ENCODE measurements at regions not wholly inside any gene's neighbourhood (a gene's known extent, or its start where the extent isn't known, plus 50 kb on each side); places are given as distances from the start of the nearest gene placed in this dataset.

GRCh38 chr10:55464083-55464482, 663.1 kb upstream of the PCDH15 start:
- H3K27ac Mint-ChIP-seq = no peak overlapping the region
- TF ChIP-seq KAT7 (CRISPR knock-in tag; IDR thresholded peaks at IDR 0.05; ENCODE audit: borderline replicate concordance) (no peak), SMAD4 (CRISPR knock-in tag; IDR thresholded peaks at IDR 0.05) (no peak), ZNF532 (CRISPR knock-in tag; IDR thresholded peaks at IDR 0.05; ENCODE audit: borderline replicate concordance) (no peak), E2F1 (CRISPR knock-in tag; IDR thresholded peaks at IDR 0.05) (no peak), IRF2 (CRISPR knock-in tag; IDR thresholded peaks at IDR 0.05; ENCODE audit: borderline replicate concordance, low read depth) (no peak), NR2C2 (CRISPR knock-in tag; IDR thresholded peaks at IDR 0.05) (no peak), USF1 (CRISPR knock-in tag; IDR thresholded peaks at IDR 0.05) (no peak), ZNF396 (CRISPR knock-in tag; IDR thresholded peaks at IDR 0.05; ENCODE audit: borderline replicate concordance) (no peak), FOXJ3 (CRISPR knock-in tag; IDR thresholded peaks at IDR 0.05; ENCODE audit: borderline replicate concordance) (no peak), ZSCAN18 (CRISPR knock-in tag; IDR thresholded peaks at IDR 0.05) (no peak), HMGA2 (CRISPR knock-in tag; IDR thresholded peaks at IDR 0.05) (no peak), ZNF416 (CRISPR knock-in tag; IDR thresholded peaks at IDR 0.05) (no peak), MXD4 (CRISPR knock-in tag; IDR thresholded peaks at IDR 0.05; ENCODE audit: borderline replicate concordance) (no peak)
- ATAC-seq (no peak), DNase-seq (ENCODE audit: low spot score) (no peak)
- H3K27me3 Mint-ChIP-seq (ENCODE audit: low read depth) = no peaks in the 10 kb centered on the region
- ChIA-PET POLR2A (no interaction called here), CTCF (no interaction called here)
- no peaks in the 10 kb centered on the region for H3K9me3 Mint-ChIP-seq
- H3K4me3 Mint-ChIP-seq = no peak overlapping the region
- no peaks in the 10 kb centered on the region for H3K36me3 Mint-ChIP-seq
- 0 out of 2 replicates have a peak, but pooled peaks cover 2% of the 10 kb centered on the region for H3K4me1 Mint-ChIP-seq

GRCh38 chr10:55460008-55460407, 659.0 kb upstream of the PCDH15 start:
- H3K4me1 Mint-ChIP-seq = peaks cover 10% of the 10 kb centered on the region
- POLR2A ChIA-PET = no interaction called here
- no peak for ATAC-seq
- no peak overlapping the region for H3K4me3 Mint-ChIP-seq
- TF ChIP-seq PREB (CRISPR knock-in tag; IDR thresholded peaks at IDR 0.05; ENCODE audit: borderline replicate concordance) = no peak
- TF ChIP-seq ATF3 (CRISPR knock-in tag; conservative IDR thresholded peaks at IDR 0.05) = no peak
- TF ChIP-seq FOXP4 (CRISPR knock-in tag; IDR thresholded peaks at IDR 0.05) = no peak
- TF ChIP-seq HMGA2 (CRISPR knock-in tag; IDR thresholded peaks at IDR 0.05) = peak; percentile 91
- H3K9me3 Mint-ChIP-seq = no peaks in the 10 kb centered on the region
- no peak overlapping the region for H3K27ac Mint-ChIP-seq
- H3K36me3 Mint-ChIP-seq = no peaks in the 10 kb centered on the region
- DNase-seq (ENCODE audit: low spot score) = no peak
- H3K27me3 Mint-ChIP-seq (ENCODE audit: low read depth) = no peaks in the 10 kb centered on the region
- CTCF ChIA-PET = no interaction called here

Measured in WTC11 (cell line).